Testis (tissue), 2 donors: ENCODE measurements at regions not wholly inside any gene's neighbourhood (a gene's known extent, or its start where the extent isn't known, plus 50 kb on each side); places are given as distances from the start of the nearest gene placed in this dataset.

Experiments used
- CTCF ChIP-seq, 3 experiments: fragments of 450-650 bp in 2 of 3; fragments of 200-600 bp in 1 of 3; sonication (generic) in 1 of 3; IDR thresholded peaks; one replicate each; pipeline ENCODE4 v1.5.1; 2016 to 2019; ENCODE audit warnings: antibody characterized with exemption in 3 of 3, mild to moderate bottlenecking in 2 of 3, moderate library complexity in 1 of 3
- POLR2A ChIP-seq: fragments of 450-650 bp; IDR thresholded peaks from one replicate; pipeline ENCODE4 v1.6.1; 2017; ENCODE audit warnings: antibody characterized with exemption, mild to moderate bottlenecking, moderate library complexity

- TF ChIP-seq CTCF (IDR thresholded peaks at IDR 0.05) (no peak), POLR2A (no peak)
These were observed 210.8 kb upstream of the ROPN1 start for GRCh38 chr3:124202754-124203153.
